ENCODE measurements at regions not wholly inside any gene's neighbourhood (a gene's known extent, or its start where the extent isn't known, plus 50 kb on each side); places are given as distances from the start of the nearest gene placed in this dataset.

DNA sequence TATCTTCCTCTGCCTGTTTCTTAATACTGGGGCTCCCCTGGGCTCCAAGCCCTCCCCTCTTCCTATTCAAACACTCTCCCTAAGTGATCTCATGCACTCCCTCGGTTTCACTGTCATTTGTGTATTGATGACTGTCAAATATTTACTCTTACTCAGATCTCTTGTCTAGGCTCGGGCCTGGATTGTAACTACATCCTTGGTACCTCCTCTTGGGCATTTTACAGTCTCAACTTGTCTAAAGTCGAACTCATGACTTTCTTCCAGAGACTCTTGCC, 189.4 kb upstream of the PRDM1 start:
- no peak for DNase-seq (ENCODE audit: low spot score)
- TF ChIP-seq, protein P1, sequence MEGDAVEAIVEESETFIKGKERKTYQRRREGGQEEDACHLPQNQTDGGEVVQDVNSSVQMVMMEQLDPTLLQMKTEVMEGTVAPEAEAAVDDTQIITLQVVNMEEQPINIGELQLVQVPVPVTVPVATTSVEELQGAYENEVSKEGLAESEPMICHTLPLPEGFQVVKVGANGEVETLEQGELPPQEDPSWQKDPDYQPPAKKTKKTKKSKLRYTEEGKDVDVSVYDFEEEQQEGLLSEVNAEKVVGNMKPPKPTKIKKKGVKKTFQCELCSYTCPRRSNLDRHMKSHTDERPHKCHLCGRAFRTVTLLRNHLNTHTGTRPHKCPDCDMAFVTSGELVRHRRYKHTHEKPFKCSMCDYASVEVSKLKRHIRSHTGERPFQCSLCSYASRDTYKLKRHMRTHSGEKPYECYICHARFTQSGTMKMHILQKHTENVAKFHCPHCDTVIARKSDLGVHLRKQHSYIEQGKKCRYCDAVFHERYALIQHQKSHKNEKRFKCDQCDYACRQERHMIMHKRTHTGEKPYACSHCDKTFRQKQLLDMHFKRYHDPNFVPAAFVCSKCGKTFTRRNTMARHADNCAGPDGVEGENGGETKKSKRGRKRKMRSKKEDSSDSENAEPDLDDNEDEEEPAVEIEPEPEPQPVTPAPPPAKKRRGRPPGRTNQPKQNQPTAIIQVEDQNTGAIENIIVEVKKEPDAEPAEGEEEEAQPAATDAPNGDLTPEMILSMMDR (IDR thresholded peaks at IDR 0.05; ENCODE audit: extremely low read depth, missing control alignments), result no peak

DNA sequence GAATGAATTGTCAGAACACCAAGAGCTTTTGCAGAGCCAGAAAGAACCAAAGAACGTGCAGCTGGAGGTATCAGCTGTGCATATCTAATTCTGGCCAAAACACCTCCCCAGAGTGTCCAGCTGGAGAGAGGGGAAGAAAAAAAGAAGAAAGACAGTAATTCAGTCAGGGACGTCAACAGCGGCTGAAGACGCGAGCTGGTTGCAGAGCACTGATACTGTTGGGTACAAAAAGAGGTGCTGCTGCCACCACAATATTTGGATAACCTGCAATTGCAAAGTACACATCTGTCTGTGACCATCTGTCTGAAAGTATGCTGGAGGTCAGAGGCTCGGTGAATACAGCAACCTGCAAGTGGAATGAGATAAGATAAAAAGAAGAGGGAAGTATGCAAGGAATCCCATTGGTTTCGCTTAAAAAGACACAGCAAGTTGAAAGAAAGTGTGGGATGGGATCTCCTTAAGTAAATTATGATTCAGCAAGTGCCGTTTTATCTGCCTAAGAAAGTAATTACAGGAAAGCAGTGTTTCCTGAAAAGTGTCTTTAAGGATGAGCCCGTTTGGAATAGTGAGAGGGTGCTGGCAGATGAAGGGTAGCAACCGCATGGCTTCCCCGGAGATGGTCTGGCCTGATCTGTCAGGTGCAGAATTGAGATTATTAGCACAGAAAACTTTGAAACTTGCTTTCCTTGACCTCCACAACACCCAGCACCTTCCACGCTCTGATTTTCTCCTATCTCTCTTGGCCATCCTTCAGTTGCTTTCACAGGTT, 189.9 kb upstream of the PRDM1 start:
- TF ChIP-seq, protein P1 (IDR thresholded peaks at IDR 0.05; ENCODE audit: extremely low read depth, missing control alignments), result no peak
- DNase-seq (ENCODE audit: low spot score), result no peak

DNA sequence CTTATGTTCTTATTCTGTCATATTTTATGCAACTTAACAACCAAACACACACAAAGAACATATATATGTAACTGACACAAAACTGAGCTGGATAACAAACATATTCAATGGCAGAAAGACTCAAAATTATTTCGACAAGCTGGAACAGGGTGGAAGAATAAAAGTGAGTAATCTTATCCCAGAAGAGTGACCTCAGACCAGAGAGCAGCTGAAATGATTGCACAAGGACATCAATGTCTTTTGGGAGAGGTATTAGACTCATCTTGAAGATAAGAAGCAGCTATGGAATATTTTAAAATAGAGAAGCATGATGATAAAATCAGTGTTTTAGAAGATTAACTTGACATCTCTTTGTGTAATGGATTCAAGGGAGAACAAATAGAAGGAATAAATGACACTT, 191.6 kb upstream of the PRDM1 start:
- TF ChIP-seq, protein P1 (IDR thresholded peaks at IDR 0.05; ENCODE audit: extremely low read depth, missing control alignments), result no peak
- no peak for DNase-seq (ENCODE audit: low spot score)

DNA sequence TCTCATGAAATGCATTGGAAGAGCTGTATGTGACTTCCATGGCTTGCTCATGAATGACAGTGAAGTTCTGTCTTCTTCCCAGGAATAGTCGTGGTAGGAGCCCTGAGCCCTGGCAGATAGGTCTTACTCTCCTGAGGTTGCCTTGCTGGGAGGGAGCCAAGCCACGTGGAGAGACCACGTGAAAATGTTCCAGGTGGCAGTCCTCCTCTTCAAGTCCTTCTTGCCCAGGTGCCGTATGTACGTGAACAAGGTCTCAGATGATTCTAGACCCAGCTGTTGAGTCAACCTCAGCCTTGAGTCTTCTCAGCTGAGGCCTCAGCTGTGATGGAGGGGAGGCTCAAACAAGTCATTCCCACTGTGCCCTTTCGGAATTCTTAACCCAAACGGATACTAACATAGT, 192.4 kb upstream of the PRDM1 start:
- TF ChIP-seq, protein P1 (IDR thresholded peaks at IDR 0.05; ENCODE audit: extremely low read depth, missing control alignments), result no peak
- no peak for DNase-seq (ENCODE audit: low spot score)

- DNase-seq (ENCODE audit: low spot score), result peak; percentile 69
- TF ChIP-seq, protein P1 (IDR thresholded peaks at IDR 0.05; ENCODE audit: extremely low read depth, missing control alignments), result no peak
Observed at GRCh38 chr6:105892577-105893262, 193.4 kb upstream of the PRDM1 start.

DNA sequence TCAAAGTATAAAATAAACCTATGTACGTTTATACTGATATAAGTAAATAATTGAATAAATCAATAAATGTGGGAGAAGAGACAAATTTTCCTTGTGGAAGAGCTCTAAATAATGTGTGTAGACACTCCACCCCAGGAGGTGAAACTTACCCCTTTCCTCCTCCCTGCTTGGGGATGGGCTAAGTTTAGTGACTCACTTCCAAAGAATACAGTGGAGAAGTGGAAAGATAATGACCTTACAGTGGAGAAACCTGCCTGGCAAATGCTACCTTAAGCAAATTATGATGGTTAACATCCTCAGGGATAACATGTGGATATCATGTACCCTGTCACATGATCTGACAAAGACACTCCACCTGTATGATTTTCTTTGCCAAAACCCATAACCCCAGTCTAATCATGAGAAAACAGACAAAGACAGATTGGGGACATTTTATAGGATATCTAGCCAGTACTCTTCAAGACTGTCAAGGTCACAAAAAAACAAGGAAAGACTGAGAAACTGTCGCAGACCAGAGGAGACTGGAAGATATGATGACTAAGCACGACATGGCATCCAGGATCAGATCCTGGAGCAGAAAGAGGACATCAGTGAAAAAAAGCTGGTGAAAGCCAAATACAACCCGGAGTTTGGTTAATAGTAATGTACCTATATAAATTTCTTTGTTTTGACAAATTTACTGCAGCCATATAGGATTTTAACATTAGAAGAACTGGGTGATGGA, 195.5 kb upstream of the PRDM1 start:
- TF ChIP-seq, protein P1 (IDR thresholded peaks at IDR 0.05; ENCODE audit: extremely low read depth, missing control alignments), result no peak
- DNase-seq (ENCODE audit: low spot score), result no peak

DNA sequence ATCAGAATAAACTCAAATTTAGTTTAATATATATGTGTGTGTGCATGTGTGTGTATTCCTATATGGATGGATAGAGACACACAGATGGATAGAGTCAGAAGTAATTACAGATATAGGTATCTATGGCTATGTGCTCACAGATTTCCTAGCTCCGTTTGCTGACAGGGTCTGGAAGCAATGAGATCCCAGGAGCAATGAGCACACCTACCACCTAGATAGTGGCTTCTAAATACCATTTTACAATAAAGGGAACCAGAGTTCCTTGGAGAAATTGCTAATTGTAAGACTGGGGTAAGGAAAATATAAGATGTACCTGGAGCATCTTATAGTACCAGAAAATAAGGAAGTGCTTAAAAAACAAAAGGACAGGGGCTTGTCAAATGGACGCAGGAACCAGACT, 196.2 kb upstream of the PRDM1 start:
- TF ChIP-seq, protein P1 (IDR thresholded peaks at IDR 0.05; ENCODE audit: extremely low read depth, missing control alignments), result no peak

More for the DNA sequence above, 196.2 kb upstream of the PRDM1 start:
- no peak for DNase-seq (ENCODE audit: low spot score)
